ENCODE measurements at regions not wholly inside any gene's neighbourhood (a gene's known extent, or its start where the extent isn't known, plus 50 kb on each side); places are given as distances from the start of the nearest gene placed in this dataset.

- TF ChIP-seq POU2F2 (IDR thresholded peaks at IDR 0.05; ENCODE audit: low read depth, low read length) (no peak), SPI1 (IDR thresholded peaks at IDR 0.05; ENCODE audit: low read depth, low read length) (no peak), PAX5 (IDR thresholded peaks at IDR 0.05; ENCODE audit: insufficient read depth, low read length, severe bottlenecking) (no peak), TAF1 (IDR thresholded peaks at IDR 0.05; ENCODE audit: low read depth, low read length) (no peak), POLR2AphosphoS5 (IDR thresholded peaks at IDR 0.05; ENCODE audit: low read depth, low read length) (no peak), POLR2A (IDR thresholded peaks at IDR 0.05; ENCODE audit: low read depth, low read length) (no peak)
- DNase-seq (ENCODE audit: insufficient read length, low spot score) (no peak), FAIRE-seq (no peak)
Measured at GRCh38 chr20:23237201-23237600, 113.4 kb upstream of the NXT1 start.

- FAIRE-seq (no peak), DNase-seq (ENCODE audit: insufficient read length, low spot score) (no peak)
- TF ChIP-seq SPI1 (IDR thresholded peaks at IDR 0.05; ENCODE audit: low read depth, low read length): no peak
- TF ChIP-seq POLR2AphosphoS5 (IDR thresholded peaks at IDR 0.05; ENCODE audit: low read depth, low read length): no peak
- no peak for TF ChIP-seq POLR2A (IDR thresholded peaks at IDR 0.05; ENCODE audit: low read depth, low read length)
- no peak for TF ChIP-seq POU2F2 (IDR thresholded peaks at IDR 0.05; ENCODE audit: low read depth, low read length)
- TF ChIP-seq TAF1 (IDR thresholded peaks at IDR 0.05; ENCODE audit: low read depth, low read length): no peak
- no peak for TF ChIP-seq PAX5 (IDR thresholded peaks at IDR 0.05; ENCODE audit: insufficient read depth, low read length, severe bottlenecking)
Measured at GRCh38 chr20:23235173-23236027, 115.2 kb upstream of the NXT1 start.

- DNase-seq (ENCODE audit: insufficient read length, low spot score): no peak
Measured at GRCh38 chr20:23234311-23235078, 116.1 kb upstream of the NXT1 start.

DNA sequence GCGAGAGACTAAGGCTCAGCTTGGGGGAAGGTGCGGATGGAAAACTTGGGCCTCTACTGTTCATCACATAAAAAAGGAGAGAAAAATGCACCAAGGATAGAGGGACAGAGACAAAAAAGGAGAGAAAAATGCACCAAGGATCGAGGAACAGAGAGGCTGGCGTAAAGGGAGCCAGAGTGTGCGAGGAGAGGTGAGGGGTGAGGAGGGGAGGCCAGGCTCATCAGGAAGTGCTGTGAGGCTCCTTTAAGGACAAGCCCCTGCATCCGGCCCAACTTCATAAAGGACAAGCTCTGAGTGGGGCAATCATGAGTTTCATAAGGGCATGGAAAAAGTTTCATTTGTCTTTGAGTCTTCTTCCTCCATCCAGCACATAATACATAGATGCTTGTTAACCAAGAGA is 117.2 kb upstream of the NXT1 start:
- FAIRE-seq: no peak
- TF ChIP-seq PAX5 (IDR thresholded peaks at IDR 0.05; ENCODE audit: insufficient read depth, low read length, severe bottlenecking): no peak
- TF ChIP-seq POLR2A (IDR thresholded peaks at IDR 0.05; ENCODE audit: low read depth, low read length): no peak
- TF ChIP-seq TAF1 (IDR thresholded peaks at IDR 0.05; ENCODE audit: low read depth, low read length): no peak
- no peak for TF ChIP-seq POU2F2 (IDR thresholded peaks at IDR 0.05; ENCODE audit: low read depth, low read length)
- TF ChIP-seq SPI1 (IDR thresholded peaks at IDR 0.05; ENCODE audit: low read depth, low read length): no peak
- no peak for TF ChIP-seq POLR2AphosphoS5 (IDR thresholded peaks at IDR 0.05; ENCODE audit: low read depth, low read length)
- DNase-seq (ENCODE audit: insufficient read length, low spot score): no peak

More at GRCh38 chr20:23234311-23235078, 116.1 kb upstream of the NXT1 start:
- TF ChIP-seq TAF1 (IDR thresholded peaks at IDR 0.05; ENCODE audit: low read depth, low read length): no peak
- no peak for TF ChIP-seq SPI1 (IDR thresholded peaks at IDR 0.05; ENCODE audit: low read depth, low read length)
- no peak for TF ChIP-seq PAX5 (IDR thresholded peaks at IDR 0.05; ENCODE audit: insufficient read depth, low read length, severe bottlenecking)
- no peak for TF ChIP-seq POLR2AphosphoS5 (IDR thresholded peaks at IDR 0.05; ENCODE audit: low read depth, low read length)
- no peak for TF ChIP-seq POU2F2 (IDR thresholded peaks at IDR 0.05; ENCODE audit: low read depth, low read length)
- no peak for TF ChIP-seq POLR2A (IDR thresholded peaks at IDR 0.05; ENCODE audit: low read depth, low read length)
- no peak for FAIRE-seq

DNA sequence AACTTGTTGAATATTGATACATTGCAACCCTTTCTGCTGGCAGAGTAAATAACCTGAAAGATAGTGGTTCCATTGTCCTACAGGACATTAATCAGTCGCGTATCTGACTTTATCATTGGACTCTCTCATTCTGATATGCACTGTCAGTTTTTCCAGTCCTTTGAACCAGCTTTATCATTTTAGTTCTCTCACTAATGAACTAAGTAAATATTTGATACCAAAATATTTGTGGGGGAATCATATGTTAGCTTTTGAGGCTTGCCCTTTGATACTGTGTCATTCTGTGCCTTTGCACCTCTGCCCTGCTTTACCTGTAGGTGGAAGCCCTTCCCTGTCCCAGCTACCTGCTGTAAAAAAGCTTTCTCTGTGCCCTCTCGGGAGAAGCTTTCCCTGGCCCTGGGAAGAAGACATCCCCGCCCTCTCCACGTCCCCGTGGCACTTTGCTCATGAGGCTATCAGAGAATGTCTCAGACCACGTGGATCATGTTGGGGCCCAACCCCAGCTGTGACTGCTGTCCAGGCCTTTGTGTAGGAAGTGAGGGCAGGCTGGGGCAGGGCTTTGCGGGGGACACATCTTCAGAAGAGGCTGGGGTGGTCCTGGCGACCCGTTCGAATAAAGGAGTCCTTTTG is 117.8 kb upstream of the NXT1 start:
- DNase-seq (ENCODE audit: insufficient read length, low spot score) (no peak), FAIRE-seq (no peak)
- TF ChIP-seq POLR2AphosphoS5 (IDR thresholded peaks at IDR 0.05; ENCODE audit: low read depth, low read length): no peak
- TF ChIP-seq POU2F2 (IDR thresholded peaks at IDR 0.05; ENCODE audit: low read depth, low read length): no peak
- no peak for TF ChIP-seq PAX5 (IDR thresholded peaks at IDR 0.05; ENCODE audit: insufficient read depth, low read length, severe bottlenecking)
- no peak for TF ChIP-seq SPI1 (IDR thresholded peaks at IDR 0.05; ENCODE audit: low read depth, low read length)
- TF ChIP-seq POLR2A (IDR thresholded peaks at IDR 0.05; ENCODE audit: low read depth, low read length): no peak
- TF ChIP-seq TAF1 (IDR thresholded peaks at IDR 0.05; ENCODE audit: low read depth, low read length): no peak

DNA sequence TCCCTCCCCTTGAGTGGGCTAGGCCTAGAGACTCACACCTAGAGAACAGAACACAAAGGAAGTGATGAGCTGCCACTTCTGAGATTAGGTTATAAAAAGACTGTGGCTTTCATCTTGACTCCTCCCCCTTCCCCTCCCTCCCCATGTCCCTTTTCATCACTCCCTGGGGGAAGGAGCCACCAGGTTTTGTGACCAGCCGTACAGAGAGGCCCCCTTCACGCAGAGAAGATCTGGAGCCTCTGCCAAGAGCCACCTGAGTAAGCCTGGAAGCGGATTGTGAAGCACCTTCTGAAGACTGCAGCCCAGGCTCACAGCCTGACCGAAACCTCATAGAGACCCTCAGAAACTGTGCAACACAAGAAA is 118.4 kb upstream of the NXT1 start:
- no peak for TF ChIP-seq PAX5 (IDR thresholded peaks at IDR 0.05; ENCODE audit: insufficient read depth, low read length, severe bottlenecking)
- TF ChIP-seq POLR2AphosphoS5 (IDR thresholded peaks at IDR 0.05; ENCODE audit: low read depth, low read length): no peak
- TF ChIP-seq POU2F2 (IDR thresholded peaks at IDR 0.05; ENCODE audit: low read depth, low read length): no peak
- no peak for TF ChIP-seq POLR2A (IDR thresholded peaks at IDR 0.05; ENCODE audit: low read depth, low read length)
- no peak for TF ChIP-seq TAF1 (IDR thresholded peaks at IDR 0.05; ENCODE audit: low read depth, low read length)
- TF ChIP-seq SPI1 (IDR thresholded peaks at IDR 0.05; ENCODE audit: low read depth, low read length): no peak
- DNase-seq (ENCODE audit: insufficient read length, low spot score): no peak
- no peak for FAIRE-seq

- no peak for DNase-seq (ENCODE audit: insufficient read length, low spot score)
- TF ChIP-seq TAF1 (IDR thresholded peaks at IDR 0.05; ENCODE audit: low read depth, low read length) (no peak), SPI1 (IDR thresholded peaks at IDR 0.05; ENCODE audit: low read depth, low read length) (no peak), POLR2A (IDR thresholded peaks at IDR 0.05; ENCODE audit: low read depth, low read length) (no peak), PAX5 (IDR thresholded peaks at IDR 0.05; ENCODE audit: insufficient read depth, low read length, severe bottlenecking) (no peak), POLR2AphosphoS5 (IDR thresholded peaks at IDR 0.05; ENCODE audit: low read depth, low read length) (no peak), POU2F2 (IDR thresholded peaks at IDR 0.05; ENCODE audit: low read depth, low read length) (no peak)
- no peak for FAIRE-seq
Measured at GRCh38 chr20:23231561-23232218, 118.9 kb upstream of the NXT1 start.

DNA sequence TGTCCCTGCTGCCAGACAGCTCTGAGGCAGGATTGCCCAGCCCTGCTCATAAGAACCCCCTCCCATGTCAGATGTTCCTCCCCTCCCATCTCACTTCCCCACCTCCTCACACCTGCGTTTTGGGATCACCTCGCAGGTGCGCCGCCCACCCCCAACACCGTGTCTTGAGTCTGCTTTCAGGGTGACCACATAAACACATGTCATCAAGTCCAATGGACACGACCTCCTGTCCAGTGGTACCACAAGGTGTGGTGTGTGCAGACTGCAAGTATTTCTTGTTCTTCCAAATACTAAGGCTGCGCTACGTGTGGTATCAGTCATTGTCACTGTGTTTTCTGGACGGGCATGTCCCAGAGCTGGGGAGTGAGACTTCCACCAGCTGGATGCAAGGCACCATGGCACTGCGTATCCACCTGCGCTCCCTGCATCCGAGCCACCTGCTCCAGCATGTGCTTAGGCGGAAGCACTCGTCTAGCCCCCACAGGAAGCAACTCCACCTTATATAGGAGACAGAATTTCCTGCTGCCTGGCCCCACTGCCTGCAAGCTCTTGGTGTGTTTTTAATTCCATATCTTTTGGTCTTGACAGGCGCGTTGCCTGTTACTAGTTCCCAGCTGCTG is 119.7 kb upstream of the NXT1 start:
- DNase-seq (ENCODE audit: insufficient read length, low spot score) (no peak), FAIRE-seq (no peak)
- no peak for TF ChIP-seq POLR2AphosphoS5 (IDR thresholded peaks at IDR 0.05; ENCODE audit: low read depth, low read length)
- TF ChIP-seq SPI1 (IDR thresholded peaks at IDR 0.05; ENCODE audit: low read depth, low read length): no peak
- TF ChIP-seq POU2F2 (IDR thresholded peaks at IDR 0.05; ENCODE audit: low read depth, low read length): no peak
- no peak for TF ChIP-seq POLR2A (IDR thresholded peaks at IDR 0.05; ENCODE audit: low read depth, low read length)
- no peak for TF ChIP-seq TAF1 (IDR thresholded peaks at IDR 0.05; ENCODE audit: low read depth, low read length)
- TF ChIP-seq PAX5 (IDR thresholded peaks at IDR 0.05; ENCODE audit: insufficient read depth, low read length, severe bottlenecking): no peak

Measured in GM12891 (cell line).